Uterus (tissue), 2 donors: ENCODE measurements at regions not wholly inside any gene's neighbourhood (a gene's known extent, or its start where the extent isn't known, plus 50 kb on each side); places are given as distances from the start of the nearest gene placed in this dataset.

Experiments used
- POLR2A ChIP-seq, 2 donors: fragments of 450-650 bp; IDR thresholded peaks; one replicate each; pipeline ENCODE4 v1.6.1; 2016; ENCODE audit warnings: antibody characterized with exemption in 2 of 2, mild to moderate bottlenecking in 1 of 2, moderate library complexity in 1 of 2
- TF ChIP-seq, protein P1 (sequence below), 4 experiments: fragments of 200-600 bp in 2 of 4; fragments of 450-650 bp in 2 of 4; sonication (generic) in 2 of 4; IDR thresholded peaks; one replicate each; pipeline ENCODE4 v1.5.1; 2016 to 2019; ENCODE audit warnings: antibody characterized with exemption in 4 of 4, mild to moderate bottlenecking in 2 of 4, moderate library complexity in 1 of 4

DNA sequence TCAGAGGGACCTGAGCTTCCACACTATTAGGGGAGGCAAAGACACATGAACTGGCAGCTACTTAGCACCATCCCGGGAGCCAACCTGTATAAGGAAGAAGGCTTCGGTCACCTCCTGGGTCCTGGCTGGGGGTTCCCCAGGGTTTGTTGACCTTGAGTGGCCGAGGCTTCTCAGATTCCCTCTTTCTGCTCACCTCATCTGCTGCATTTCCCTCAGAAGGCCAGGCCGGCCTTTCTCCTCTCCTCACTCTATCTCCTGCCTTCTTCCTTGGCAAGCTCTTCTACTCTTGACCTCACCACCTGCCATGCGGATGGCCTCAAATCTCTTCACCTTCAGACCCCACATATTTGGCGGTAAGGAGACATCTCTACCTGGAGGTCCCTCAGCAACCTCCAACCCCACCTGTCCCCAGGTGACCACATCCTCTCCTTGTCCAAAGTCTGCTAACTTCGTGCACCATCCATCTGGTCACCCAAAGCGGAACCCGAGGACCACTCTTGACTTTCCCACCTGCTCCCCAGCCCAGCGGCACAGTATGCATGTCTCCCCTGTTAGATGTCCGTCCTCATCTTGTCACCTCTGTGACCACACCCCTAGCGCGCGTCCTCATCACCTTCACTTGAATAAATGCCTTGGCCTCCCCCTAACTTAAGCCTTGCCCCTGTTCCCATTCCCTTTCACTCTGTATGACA lies 133.8 kb upstream of the UNC5B start:
- TF ChIP-seq POLR2A (IDR thresholded peaks at IDR 0.05): no peak
- TF ChIP-seq, protein P1, sequence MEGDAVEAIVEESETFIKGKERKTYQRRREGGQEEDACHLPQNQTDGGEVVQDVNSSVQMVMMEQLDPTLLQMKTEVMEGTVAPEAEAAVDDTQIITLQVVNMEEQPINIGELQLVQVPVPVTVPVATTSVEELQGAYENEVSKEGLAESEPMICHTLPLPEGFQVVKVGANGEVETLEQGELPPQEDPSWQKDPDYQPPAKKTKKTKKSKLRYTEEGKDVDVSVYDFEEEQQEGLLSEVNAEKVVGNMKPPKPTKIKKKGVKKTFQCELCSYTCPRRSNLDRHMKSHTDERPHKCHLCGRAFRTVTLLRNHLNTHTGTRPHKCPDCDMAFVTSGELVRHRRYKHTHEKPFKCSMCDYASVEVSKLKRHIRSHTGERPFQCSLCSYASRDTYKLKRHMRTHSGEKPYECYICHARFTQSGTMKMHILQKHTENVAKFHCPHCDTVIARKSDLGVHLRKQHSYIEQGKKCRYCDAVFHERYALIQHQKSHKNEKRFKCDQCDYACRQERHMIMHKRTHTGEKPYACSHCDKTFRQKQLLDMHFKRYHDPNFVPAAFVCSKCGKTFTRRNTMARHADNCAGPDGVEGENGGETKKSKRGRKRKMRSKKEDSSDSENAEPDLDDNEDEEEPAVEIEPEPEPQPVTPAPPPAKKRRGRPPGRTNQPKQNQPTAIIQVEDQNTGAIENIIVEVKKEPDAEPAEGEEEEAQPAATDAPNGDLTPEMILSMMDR (IDR thresholded peaks at IDR 0.05): no peak
